HAP-1 (cell line): ENCODE measurements at regions not wholly inside any gene's neighbourhood (a gene's known extent, or its start where the extent isn't known, plus 50 kb on each side); places are given as distances from the start of the nearest gene placed in this dataset.
"Not testable (repeated sequence)": the region's sequence is repeated elsewhere in the genome, so short reads cannot be mapped to it uniquely, and the experiment has no call there.

Source experiments
- DNase-seq, 2 experiments: peaks; one replicate each; pipeline ENCODE4 v3.0.0-alpha.2; 2016 to 2020; ENCODE audit warnings: low spot score in 2 of 2
- H3K27me3 ChIP-seq: fragments of 250-450 bp; sonication (Bioruptor Pico); 2 replicates; pipeline ENCODE4 v1.5.1; 2020; ENCODE audit warnings: low read depth, mild to moderate bottlenecking, moderate library complexity
- H3K36me3 ChIP-seq: fragments of 250-450 bp; sonication (Bioruptor Pico); replicated peaks from 2 replicates; pipeline ENCODE4 v1.5.1; 2020; ENCODE audit warnings: mild to moderate bottlenecking
- H3K4me1 ChIP-seq: fragments of 250-450 bp; sonication (Bioruptor Pico); 2 replicates; pipeline ENCODE4 v1.5.1; 2020; ENCODE audit warnings: mild to moderate bottlenecking
- H3K4me3 ChIP-seq: fragments of 250-450 bp; sonication (Bioruptor Pico); 2 replicates; pipeline ENCODE4 v1.5.1; 2020; ENCODE audit warnings: mild to moderate bottlenecking, moderate library complexity
- H3K9me3 ChIP-seq: fragments of 250-450 bp; sonication (Bioruptor Pico); 2 replicates; pipeline ENCODE4 v1.5.1; 2020; ENCODE audit warnings: mild to moderate bottlenecking, moderate library complexity
- in situ Hi-C: fragments of 300-500 bp; cut with MboI; formaldehyde crosslinking; loops from 3 replicates; pipeline ENCODE4 v1.14.3; 2020; ENCODE audit warnings: low sequenced_read_pairs, inconsistent platforms, mixed read lengths

GRCh38 chr11:98720951-98721350, 299.8 kb upstream of the CNTN5 start:
- no peaks in the 10 kb centered on the region for H3K36me3 ChIP-seq
- in situ Hi-C loops: no loop called here
- no peak overlapping the region for H3K4me3 ChIP-seq
- no peaks in the 10 kb centered on the region for H3K4me1 ChIP-seq
- no peaks in the 10 kb centered on the region for H3K27me3 ChIP-seq
- DNase-seq: no peak
- no peaks in the 10 kb centered on the region for H3K9me3 ChIP-seq

- H3K36me3 ChIP-seq: no peaks in the 10 kb centered on the region
- DNase-seq: no peak
- no peaks in the 10 kb centered on the region for H3K27me3 ChIP-seq
- in situ Hi-C loops: no loop called here
- no peaks in the 10 kb centered on the region for H3K9me3 ChIP-seq
- H3K4me3 ChIP-seq: no peak overlapping the region
- H3K4me1 ChIP-seq: no peaks in the 10 kb centered on the region
Observed at GRCh38 chr11:98725471-98725870, 295.3 kb upstream of the CNTN5 start.

DNA sequence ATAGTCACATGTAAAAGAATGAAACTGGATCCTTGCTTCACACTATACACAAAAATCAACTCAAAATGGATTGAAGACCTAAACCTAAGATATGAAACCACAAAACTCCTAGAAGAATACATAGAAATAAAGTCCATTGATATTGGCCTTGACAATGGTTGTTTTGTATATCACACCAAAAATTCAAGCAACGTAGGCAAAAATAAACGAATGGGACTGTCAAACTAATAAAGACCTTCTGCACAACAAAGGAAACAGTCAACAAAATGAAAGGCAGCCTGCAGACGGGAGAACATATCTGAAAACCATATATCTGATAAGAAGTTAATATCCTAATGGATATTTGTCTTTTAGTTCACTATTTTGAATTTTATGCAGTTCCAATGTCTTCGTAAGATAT, 292.3 kb upstream of the CNTN5 start:
- Histone ChIP-seq H3K36me3 (no peaks in the 10 kb centered on the region), H3K9me3 (no peaks in the 10 kb centered on the region), H3K27me3 (no peaks in the 10 kb centered on the region), H3K4me3 (no peak overlapping the region), H3K4me1 (no peaks in the 10 kb centered on the region)
- in situ Hi-C loops: no loop called here
- no peak for DNase-seq

GRCh38 chr11:98729118-98729517, 291.6 kb upstream of the CNTN5 start:
- DNase-seq: no peak
- no peaks in the 10 kb centered on the region for H3K9me3 ChIP-seq
- no peak overlapping the region for H3K4me3 ChIP-seq
- no peaks in the 10 kb centered on the region for H3K4me1 ChIP-seq
- H3K27me3 ChIP-seq: no peaks in the 10 kb centered on the region
- no peaks in the 10 kb centered on the region for H3K36me3 ChIP-seq
- in situ Hi-C loops: no loop called here

- no peak for DNase-seq
- in situ Hi-C loops: no loop called here
Observed at GRCh38 chr11:98732947-98733346, 287.8 kb upstream of the CNTN5 start.

GRCh38 chr11:98733378-98733777, 287.4 kb upstream of the CNTN5 start:
- H3K9me3 ChIP-seq, H3K4me1 ChIP-seq, in situ Hi-C loops, H3K36me3 ChIP-seq, DNase-seq, H3K27me3 ChIP-seq, H3K4me3 ChIP-seq: not testable (repeated sequence)

More at GRCh38 chr11:98732947-98733346, 287.8 kb upstream of the CNTN5 start:
- Histone ChIP-seq H3K4me1 (no peaks in the 10 kb centered on the region), H3K9me3 (no peaks in the 10 kb centered on the region), H3K36me3 (no peaks in the 10 kb centered on the region), H3K27me3 (no peaks in the 10 kb centered on the region), H3K4me3 (no peak overlapping the region)

- Histone ChIP-seq H3K4me1 (no peaks in the 10 kb centered on the region), H3K9me3 (no peaks in the 10 kb centered on the region), H3K4me3 (no peak overlapping the region), H3K27me3 (no peaks in the 10 kb centered on the region), H3K36me3 (no peaks in the 10 kb centered on the region)
- no peak for DNase-seq
- in situ Hi-C loops: no loop called here
Observed at GRCh38 chr11:98734686-98735085, 286.1 kb upstream of the CNTN5 start.

DNA sequence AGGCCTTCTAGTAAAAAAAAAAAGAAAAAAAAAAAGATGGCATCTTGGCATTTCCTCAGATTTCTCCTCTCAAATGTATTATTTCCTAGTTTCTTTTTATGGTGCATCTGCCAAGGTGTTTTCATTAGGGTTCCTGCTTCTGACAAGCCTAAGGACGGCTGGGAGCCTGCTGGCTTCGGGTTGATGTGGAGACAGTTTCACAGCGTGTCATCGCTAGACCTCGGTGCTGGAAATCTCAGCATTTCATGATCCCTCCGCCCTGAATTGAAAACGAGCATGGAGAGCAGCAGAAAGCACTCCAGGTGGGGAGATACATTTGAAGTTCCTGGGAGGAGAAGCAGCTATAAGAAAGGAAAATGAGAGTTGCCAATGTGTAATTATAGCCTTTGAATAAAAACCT, 283.9 kb upstream of the CNTN5 start:
- Histone ChIP-seq H3K9me3 (no peaks in the 10 kb centered on the region), H3K4me1 (no peaks in the 10 kb centered on the region), H3K27me3 (no peaks in the 10 kb centered on the region), H3K4me3 (no peak overlapping the region), H3K36me3 (no peaks in the 10 kb centered on the region)
- in situ Hi-C loops: no loop called here
- no peak for DNase-seq

GRCh38 chr11:98740321-98740720, 280.4 kb upstream of the CNTN5 start:
- H3K36me3 ChIP-seq: no peaks in the 10 kb centered on the region

GRCh38 chr11:98763446-98763845, 257.3 kb upstream of the CNTN5 start:
- H3K4me1 ChIP-seq, DNase-seq, in situ Hi-C loops, H3K4me3 ChIP-seq, H3K9me3 ChIP-seq, H3K36me3 ChIP-seq, H3K27me3 ChIP-seq: not testable (repeated sequence)

More at GRCh38 chr11:98740321-98740720, 280.4 kb upstream of the CNTN5 start:
- in situ Hi-C loops: no loop called here
- Histone ChIP-seq H3K27me3 (no peaks in the 10 kb centered on the region), H3K4me1 (no peaks in the 10 kb centered on the region), H3K4me3 (no peak overlapping the region), H3K9me3 (no peaks in the 10 kb centered on the region)
- DNase-seq: no peak

GRCh38 chr11:98766903-98767302, 253.8 kb upstream of the CNTN5 start:
- H3K36me3 ChIP-seq: no peaks in the 10 kb centered on the region
- H3K4me3 ChIP-seq: no peak overlapping the region
- DNase-seq: no peak
- no peaks in the 10 kb centered on the region for H3K27me3 ChIP-seq
- no peaks in the 10 kb centered on the region for H3K9me3 ChIP-seq
- in situ Hi-C loops: no loop called here
- H3K4me1 ChIP-seq: no peaks in the 10 kb centered on the region

- in situ Hi-C loops, H3K27me3 ChIP-seq, H3K9me3 ChIP-seq, H3K36me3 ChIP-seq, DNase-seq, H3K4me1 ChIP-seq, H3K4me3 ChIP-seq: not testable (repeated sequence)
Observed at GRCh38 chr11:98770046-98770445, 250.7 kb upstream of the CNTN5 start.

GRCh38 chr11:98771791-98772190, 249.0 kb upstream of the CNTN5 start:
- no peak for DNase-seq
- Histone ChIP-seq H3K36me3 (no peaks in the 10 kb centered on the region), H3K27me3 (no peaks in the 10 kb centered on the region), H3K4me1 (no peaks in the 10 kb centered on the region), H3K9me3 (no peaks in the 10 kb centered on the region), H3K4me3 (no peak overlapping the region)
- in situ Hi-C loops: no loop called here

DNA sequence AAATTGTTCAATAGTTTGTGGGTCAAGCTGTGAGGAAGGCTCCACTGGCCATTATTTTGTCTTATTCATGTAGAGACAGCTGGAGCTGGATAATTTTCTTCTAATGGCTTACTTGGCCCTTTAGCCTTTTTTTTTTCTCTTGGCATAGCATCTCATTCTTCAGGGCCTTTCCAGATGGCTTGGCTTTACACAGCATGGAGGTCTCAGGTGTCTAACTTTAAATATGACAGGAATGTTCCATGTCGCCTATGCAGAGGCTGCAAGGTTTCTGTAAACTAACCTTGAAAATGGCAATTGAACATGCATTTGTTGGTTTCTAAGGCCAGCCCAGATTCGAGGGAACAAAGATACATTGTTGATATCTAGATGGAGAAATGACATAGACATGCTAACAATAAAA, 247.9 kb upstream of the CNTN5 start:
- Histone ChIP-seq H3K9me3 (no peaks in the 10 kb centered on the region), H3K4me3 (no peak overlapping the region), H3K4me1 (no peaks in the 10 kb centered on the region), H3K27me3 (no peaks in the 10 kb centered on the region), H3K36me3 (no peaks in the 10 kb centered on the region)
- in situ Hi-C loops: no loop called here
- no peak for DNase-seq

DNA sequence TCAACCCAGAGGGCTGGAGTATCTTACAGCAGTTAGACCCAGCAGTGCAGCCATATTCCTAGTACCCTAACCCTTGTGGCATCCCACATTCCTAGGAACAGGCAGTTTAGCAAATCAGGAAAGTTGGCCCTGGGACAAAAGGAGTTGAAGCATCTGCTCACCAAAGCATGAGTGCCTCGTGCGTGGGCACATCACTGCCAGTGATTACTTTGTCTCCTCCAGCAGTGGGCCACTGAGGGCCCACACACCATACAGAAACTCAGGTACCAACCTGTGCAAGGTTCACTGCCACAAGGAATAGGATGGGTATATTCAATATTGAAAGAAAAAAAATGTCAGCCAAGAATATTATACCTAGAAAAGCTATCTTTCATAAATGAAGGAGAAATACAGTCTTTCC, 227.5 kb upstream of the CNTN5 start:
- Histone ChIP-seq H3K36me3 (no peaks in the 10 kb centered on the region), H3K9me3 (no peaks in the 10 kb centered on the region), H3K4me1 (no peaks in the 10 kb centered on the region), H3K4me3 (no peak overlapping the region), H3K27me3 (no peaks in the 10 kb centered on the region)
- in situ Hi-C loops: no loop called here
- DNase-seq: no peak
